Ramos (cell line): ENCODE measurements at regions not wholly inside any gene's neighbourhood (a gene's known extent, or its start where the extent isn't known, plus 50 kb on each side); places are given as distances from the start of the nearest gene placed in this dataset.

Source experiments
- in situ Hi-C: fragments of 300-500 bp; cut with MboI; formaldehyde crosslinking; loops from one replicate; pipeline ENCODE4 v1.14.3; 2022; ENCODE audit warnings: low sequenced_read_pairs; ENCODE audit not compliant: unreplicated experiment

- in situ Hi-C loops: no loop called here
Observed at GRCh38 chr4:180101348-180102083, 2141.7 kb upstream of the TENM3 start.

GRCh38 chr4:180103794-180104193 is 2139.4 kb upstream of the TENM3 start:
- in situ Hi-C loops: no loop called here

GRCh38 chr4:180105362-180105761 is 2137.8 kb upstream of the TENM3 start:
- in situ Hi-C loops: no loop called here

GRCh38 chr4:180106122-180106521 is 2137.1 kb upstream of the TENM3 start:
- in situ Hi-C loops: no loop called here

GRCh38 chr4:180106997-180107396 is 2136.2 kb upstream of the TENM3 start:
- in situ Hi-C loops: no loop called here

GRCh38 chr4:180116840-180117239 is 2126.4 kb upstream of the TENM3 start:
- in situ Hi-C loops: no loop called here

- in situ Hi-C loops: no loop called here
Observed at GRCh38 chr4:180120068-180120467, 2123.1 kb upstream of the TENM3 start.

- in situ Hi-C loops: no loop called here
Observed at GRCh38 chr4:180134091-180134866, 2108.9 kb upstream of the TENM3 start.

- in situ Hi-C loops: no loop called here
Observed at GRCh38 chr4:180141734-180142133, 2101.5 kb upstream of the TENM3 start.

- in situ Hi-C loops: no loop called here
Observed at GRCh38 chr4:180148737-180149136, 2094.5 kb upstream of the TENM3 start.

- in situ Hi-C loops: no loop called here
Observed at GRCh38 chr4:180150818-180151217, 2092.4 kb upstream of the TENM3 start.

- in situ Hi-C loops: no loop called here
Observed at GRCh38 chr4:180152831-180153230, 2090.4 kb upstream of the TENM3 start.

- in situ Hi-C loops: no loop called here
Observed at GRCh38 chr4:180153587-180153986, 2089.6 kb upstream of the TENM3 start.

- in situ Hi-C loops: no loop called here
Observed at GRCh38 chr4:180156684-180157083, 2086.5 kb upstream of the TENM3 start.

- in situ Hi-C loops: no loop called here
Observed at GRCh38 chr4:180160195-180160983, 2082.8 kb upstream of the TENM3 start.

GRCh38 chr4:180164799-180165198 is 2078.4 kb upstream of the TENM3 start:
- in situ Hi-C loops: no loop called here

GRCh38 chr4:180169394-180169793 is 2073.8 kb upstream of the TENM3 start:
- in situ Hi-C loops: no loop called here

GRCh38 chr4:180169966-180170365 is 2073.2 kb upstream of the TENM3 start:
- in situ Hi-C loops: no loop called here

GRCh38 chr4:180179146-180179545 is 2064.1 kb upstream of the TENM3 start:
- in situ Hi-C loops: no loop called here

- in situ Hi-C loops: no loop called here
Observed at GRCh38 chr4:180189666-180190065, 2053.5 kb upstream of the TENM3 start.

GRCh38 chr4:180190382-180190781 is 2052.8 kb upstream of the TENM3 start:
- in situ Hi-C loops: no loop called here
